Heart left ventricle (tissue), 16 donors: ENCODE measurements at regions not wholly inside any gene's neighbourhood (a gene's known extent, or its start where the extent isn't known, plus 50 kb on each side); places are given as distances from the start of the nearest gene placed in this dataset.

ENCODE experiments used
- ATAC-seq, 4 donors: fragments of 200-7000 bp; cut with Tn5 transposase; one replicate each; pipeline ENCODE4 v1.9.1; 2020 to 2022; ENCODE audit warnings: moderate library complexity in 4 of 4, mild to moderate bottlenecking in 3 of 4, moderate number of reproducible peaks in 1 of 4
- DNase-seq, 5 donors: peaks; one replicate each; pipeline ENCODE4 v3.0.0-alpha.2; 2020
- H3K27ac ChIP-seq, 12 donors: fragments of 200-600 bp; sonication (generic) in 4 of 12; one replicate each; pipeline versions ENCODE4 v1.5.0 to v1.8.0; 2016 to 2022; ENCODE audit warnings: mild to moderate bottlenecking in 2 of 12
- H3K27me3 ChIP-seq, 9 donors: fragments of 200-600 bp; sonication (generic) in 2 of 9; one replicate each; pipeline versions ENCODE4 v1.5.1 to v1.8.0; 2016 to 2022; ENCODE audit warnings: mild to moderate bottlenecking in 3 of 9
- H3K36me3 ChIP-seq, 9 donors: fragments of 200-600 bp; sonication (generic) in 2 of 9; one replicate each; pipeline versions ENCODE4 v1.5.0 to v1.8.0; 2018 to 2022; ENCODE audit warnings: mild to moderate bottlenecking in 2 of 9
- H3K4me1 ChIP-seq, 12 donors: fragments of 200-600 bp; sonication (generic) in 4 of 12; one replicate each; pipeline versions ENCODE4 v1.5.0 to v1.8.0; 2016 to 2022; ENCODE audit warnings: mild to moderate bottlenecking in 3 of 12
- H3K4me3 ChIP-seq, 12 donors: fragments of 200-600 bp; sonication (generic) in 4 of 12; one replicate each; pipeline versions ENCODE4 v1.5.0 to v1.8.0; 2017 to 2022; ENCODE audit warnings: mild to moderate bottlenecking in 9 of 12, moderate library complexity in 4 of 12
- H3K9me3 ChIP-seq, 12 donors: fragments of 200-600 bp; sonication (generic) in 4 of 12; one replicate each; pipeline versions ENCODE4 v1.5.0 to v1.8.0; 2016 to 2022; ENCODE audit warnings: mild to moderate bottlenecking in 1 of 12
- CTCF ChIP-seq, 12 donors: fragments of 200-600 bp; sonication (generic) in 4 of 12; IDR thresholded peaks; one replicate each; pipeline versions ENCODE4 v1.5.0 to v1.8.0; 2018 to 2022; ENCODE audit warnings: antibody characterized with exemption in 12 of 12, mild to moderate bottlenecking in 5 of 12
- POLR2A ChIP-seq, 2 donors: fragments of 450-650 bp; IDR thresholded peaks; one replicate each; pipeline ENCODE4 v1.6.1; 2017; ENCODE audit warnings: antibody characterized with exemption in 2 of 2, mild to moderate bottlenecking in 2 of 2, moderate library complexity in 2 of 2
- WGBS, 4 donors: extraction: QIAGEN DNeasy Blood & Tissue Kit in 2 of 4; methylation state at CpG; one replicate each; pipeline versions ENCODE4 v1.1.5 to v1.1.7; 2013 to 2018; 5-methylcytosine and 5-hydroxymethylcytosine counted together
- intact Hi-C, 10 donors: fragments of 100-400 bp; cut with DNase I; formaldehyde crosslinking; loops; one replicate each; pipeline versions ENCODE4 v1.11.1 to v1.14.2; 2022
- donor health status: ischemic (EF 13 %, LVEDD 7.1; RV severe dilation, severe dysfunction).
- donor health status: healthy with polysubstance abuse.
- donor health status: DM: no; HTN: yes; CAD: no.
- donor health status: DM: no; HTN: no; CAD: no.
- donor health status: ischemic (EF 25% LVEDD 6.9; RV normal size, moderate dysfunction).
- donor health status: ischemic (EF 25% LVEDD 5.7; RV mildly dilated, moderate dysfunction).
- donor health status: healthy.
- donor health status: DM: yes; HTN: yes; CAD: no.
- donor health status: ischemic (EF 35%, LVEDD 5.7; RV mildly dilated, moderate dysfunction).
- donor health status: nonischemic (EF 11% LVEDD 7.7; RV severe dilation, severe dysfunction).
- donor health status: DM: yes; HTN: yes; CAD: no.
- donor health status: PGD.
- donor health status: ischemic (EF 29% LVEDD 5.4; RV normal size, mild dysfunction).
- donor health status: nonischemic (EF 23%, LVEDD 6.1; RV moderate dilation, normal function).

GRCh38 chr20:22333885-22334545 is 250.4 kb downstream of the FOXA2 start:
- intact Hi-C loops = loop anchor here in 7 of 10 donors (2.0 to 10.0 kb wide), 6 partner anchors 349 to 1111 kb away; no protein-coding TSS in a partner anchor

GRCh38 chr20:22324505-22324904 is 259.9 kb downstream of the FOXA2 start:
- Histone ChIP-seq H3K27ac (no peak overlapping the region), H3K9me3 (no peaks in the 10 kb centered on the region), H3K27me3 (peaks cover 0 to 22% (median 0%) of the 10 kb centered on the region in 9 donors), H3K4me3 (no peak overlapping the region), H3K4me1 (no peaks in the 10 kb centered on the region), H3K36me3 (no peaks in the 10 kb centered on the region)
- ATAC-seq (no peak), DNase-seq (no peak)
- intact Hi-C loops = no loop called here
- no peak for TF ChIP-seq CTCF (IDR thresholded peaks at IDR 0.05)
- no peak for TF ChIP-seq POLR2A (IDR thresholded peaks at IDR 0.05)
- WGBS, 4 donors = 64 to 79% (median 74%) methylated on average over 2 of the region's 2 CpGs

More at GRCh38 chr20:22333885-22334545, 250.4 kb downstream of the FOXA2 start:
- ATAC-seq = peak in 3 of 4 donors; percentile 64 to 80 (median 66)
- H3K4me3 ChIP-seq = no peak overlapping the region
- H3K27ac ChIP-seq = no peak overlapping the region
- peak; percentile 54 to 79 (median 66) for TF ChIP-seq CTCF (IDR thresholded peaks at IDR 0.05)
- no peak for TF ChIP-seq POLR2A (IDR thresholded peaks at IDR 0.05)
- no peaks in the 10 kb centered on the region for H3K4me1 ChIP-seq
- H3K36me3 ChIP-seq = no peaks in the 10 kb centered on the region
- DNase-seq = peak in 3 of 5 donors; percentile 34 to 44 (median 36)
- H3K9me3 ChIP-seq = no peaks in the 10 kb centered on the region
- WGBS, 4 donors = 38 to 40% (median 39%) methylated on average over 19 of the region's 19 CpGs
- peaks cover 0 to 82% (median 4%) of the 10 kb centered on the region in 9 donors for H3K27me3 ChIP-seq

- intact Hi-C loops = no loop called here
- Histone ChIP-seq H3K9me3 (no peaks in the 10 kb centered on the region), H3K4me1 (no peaks in the 10 kb centered on the region), H3K27ac (no peak overlapping the region), H3K4me3 (no peak overlapping the region), H3K27me3 (peaks cover 0 to 17% (median 0%) of the 10 kb centered on the region in 9 donors), H3K36me3 (no peaks in the 10 kb centered on the region)
- TF ChIP-seq CTCF (IDR thresholded peaks at IDR 0.05) (no peak), POLR2A (IDR thresholded peaks at IDR 0.05) (no peak)
- DNase-seq (no peak), ATAC-seq (no peak)
- WGBS, 4 donors = 39 to 46% (median 43%) methylated on average over 2 of the region's 2 CpGs
These were observed 261.9 kb downstream of the FOXA2 start for GRCh38 chr20:22322513-22322912.

- H3K4me1 ChIP-seq = no peaks in the 10 kb centered on the region
- H3K27me3 ChIP-seq = peaks cover 0 to 22% (median 0%) of the 10 kb centered on the region in 9 donors
- no peaks in the 10 kb centered on the region for H3K36me3 ChIP-seq
- H3K27ac ChIP-seq = no peak overlapping the region
- TF ChIP-seq POLR2A (IDR thresholded peaks at IDR 0.05) (no peak), CTCF (IDR thresholded peaks at IDR 0.05) (no peak)
- ATAC-seq (no peak), DNase-seq (no peak)
- no peaks in the 10 kb centered on the region for H3K9me3 ChIP-seq
- WGBS, 4 donors = 43 to 69% (median 60%) methylated on average over 1 of the region's 1 CpG
- no peak overlapping the region for H3K4me3 ChIP-seq
- intact Hi-C loops = no loop called here
These were observed 263.2 kb downstream of the FOXA2 start for GRCh38 chr20:22321191-22321590.
